H1 (cell line): ENCODE measurements at regions not wholly inside any gene's neighbourhood (a gene's known extent, or its start where the extent isn't known, plus 50 kb on each side); places are given as distances from the start of the nearest gene placed in this dataset.
"Not testable (repeated sequence)": the region's sequence is repeated elsewhere in the genome, so short reads cannot be mapped to it uniquely, and the experiment has no call there.

Experiments
- CTCF ChIA-PET: fragments of 300-600 bp; sonication (Branson Sonifier 250); formaldehyde crosslinking; loops from one replicate; lab custom pipeline; 2021; ENCODE audit not compliant: partially characterized antibody; lab: Charles Lee
- POLR2A ChIA-PET: fragments of 300-600 bp; sonication (Branson Sonifier 250); formaldehyde crosslinking; loops from one replicate; lab custom pipeline; 2021; ENCODE audit warnings: inconsistent platforms; ENCODE audit not compliant: partially characterized antibody; lab: Charles Lee
- DNase-seq, 2 experiments: peaks; one replicate each; pipeline versions ENCODE4 v3.0.0 to v3.0.0-alpha.2; 2010 to 2022; ENCODE audit warnings: low spot score in 2 of 2, low read depth in 1 of 2, mixed read lengths in 1 of 2
- FAIRE-seq: peaks from 2 replicates; lab custom pipeline; 2011; peaks lifted over from hg19 to GRCh38; lab: Jason Lieb, UNC
- H2AFZ ChIP-seq: 2 replicates; pipeline ENCODE4 v1.8.1; 2012; ENCODE audit warnings: low read length, inconsistent platforms
- H2AK5ac ChIP-seq: 2 replicates; pipeline ENCODE4 v1.6.1; 2013; ENCODE audit warnings: low read depth, low read length
- H2BK120ac ChIP-seq: replicated peaks from 2 replicates; pipeline ENCODE3; 2013; ENCODE audit warnings: low read depth, low read length, inconsistent platforms
- H2BK12ac ChIP-seq: 2 replicates; pipeline ENCODE4 v1.6.1; 2013; ENCODE audit warnings: low read depth, low read length
- H2BK15ac ChIP-seq: 2 replicates; pipeline ENCODE4 v1.6.1; 2013; ENCODE audit warnings: low read length
- H2BK20ac ChIP-seq: 2 replicates; pipeline ENCODE4 v1.6.1; 2013; ENCODE audit warnings: low read length
- H2BK5ac ChIP-seq: 2 replicates; pipeline ENCODE4 v1.6.1; 2013; ENCODE audit warnings: low read depth, low read length
- H3K14ac ChIP-seq: 2 replicates; pipeline ENCODE4 v1.6.1; 2013; ENCODE audit warnings: inconsistent platforms; ENCODE audit not compliant: insufficient read length
- H3K18ac ChIP-seq: 2 replicates; pipeline ENCODE4 v1.6.1; 2013; ENCODE audit warnings: low read length; ENCODE audit errors: extremely low read depth
- H3K23ac ChIP-seq: 2 replicates; pipeline ENCODE4 v1.6.1; 2013; ENCODE audit warnings: inconsistent platforms; ENCODE audit not compliant: insufficient read length
- H3K23me2 ChIP-seq: 2 replicates; pipeline ENCODE4 v1.6.1; 2013; ENCODE audit warnings: low read depth, low read length
- H3K27ac ChIP-seq: 2 replicates; pipeline ENCODE4 v1.6.1; 2011; ENCODE audit warnings: low read depth, low read length, inconsistent platforms
- H3K27me3 ChIP-seq, 4 experiments: replicated peaks in 1 of 4; 1 replicate in 1 of 4; 2 replicates in 3 of 4; pipeline versions ENCODE4 v1.6.1 to v1.8.1; 2011 to 2013; ENCODE audit warnings: low read length in 3 of 4, mild to moderate bottlenecking in 3 of 4, inconsistent platforms in 2 of 4, mixed read lengths in 2 of 4, moderate library complexity in 1 of 4; ENCODE audit not compliant: control insufficient read depth in 3 of 4, insufficient read depth in 3 of 4; ENCODE audit errors: extremely low read depth in 1 of 4
- H3K36me3 ChIP-seq, 4 experiments: 2 replicates each; pipeline versions ENCODE4 v1.6.1 to v1.8.1; 2011 to 2013; ENCODE audit warnings: mild to moderate bottlenecking in 4 of 4, low read length in 3 of 4, moderate library complexity in 2 of 4, control low read depth in 1 of 4, inconsistent platforms in 1 of 4; ENCODE audit not compliant: insufficient read depth in 4 of 4, control insufficient read depth in 2 of 4
- H3K4ac ChIP-seq: replicated peaks from 2 replicates; pipeline ENCODE3; 2013; ENCODE audit warnings: low read length, low read depth, mixed read lengths, inconsistent platforms; ENCODE audit not compliant: insufficient read length
- H3K4me1 ChIP-seq, 4 experiments: replicated peaks in 1 of 4; 1 replicate in 1 of 4; 2 replicates in 3 of 4; pipeline versions ENCODE4 v1.6.1 to v1.8.1; 2011 to 2013; ENCODE audit warnings: low read length in 3 of 4, inconsistent platforms in 2 of 4, mixed read lengths in 1 of 4; ENCODE audit not compliant: insufficient read depth in 4 of 4, control insufficient read depth in 3 of 4
- H3K4me2 ChIP-seq, 2 experiments: 2 replicates each; pipeline versions ENCODE4 v1.6.1 to v1.8.1; 2011 to 2013; ENCODE audit warnings: low read depth in 2 of 2, low read length in 2 of 2, control low read depth in 1 of 2, inconsistent platforms in 1 of 2, mild to moderate bottlenecking in 1 of 2; ENCODE audit not compliant: insufficient read depth in 1 of 2
- H3K4me3 ChIP-seq, 4 experiments: fragments of 200-600, 300-600 bp in 1 of 4; sonication (generic), shearing (Covaris generic), sonication (Bioruptor Twin) in 1 of 4; 2 replicates each; pipeline versions ENCODE4 v1.5.1 to v1.8.1; 2011 to 2016; ENCODE audit warnings: low read length in 4 of 4, low read depth in 3 of 4, control low read depth in 2 of 4, inconsistent platforms in 2 of 4, mild to moderate bottlenecking in 2 of 4, mixed read lengths in 1 of 4, moderate library complexity in 1 of 4; ENCODE audit not compliant: insufficient read depth in 2 of 4; ENCODE audit errors: extremely low read depth in 1 of 4
- H3K56ac ChIP-seq: replicated peaks from 2 replicates; pipeline ENCODE3; 2013; ENCODE audit warnings: low read depth, mild to moderate bottlenecking, mixed read lengths, low read length, inconsistent platforms; ENCODE audit not compliant: insufficient read length
- H3K79me1 ChIP-seq: 2 replicates; pipeline ENCODE4 v1.6.1; 2013; ENCODE audit warnings: low read depth, low read length, control low read depth
- H3K79me2 ChIP-seq, 2 experiments: 2 replicates each; pipeline versions ENCODE4 v1.6.1 to v1.8.1; 2012 to 2013; ENCODE audit warnings: low read length in 2 of 2, mild to moderate bottlenecking in 2 of 2, inconsistent platforms in 1 of 2; ENCODE audit not compliant: insufficient read depth in 2 of 2, control insufficient read depth in 1 of 2
- H3K9ac ChIP-seq, 4 experiments: replicated peaks in 1 of 4; 1 replicate in 1 of 4; 2 replicates in 3 of 4; pipeline versions ENCODE4 v1.6.1 to v1.8.1; 2011 to 2013; ENCODE audit warnings: low read depth in 3 of 4, low read length in 3 of 4, control low read depth in 2 of 4, mild to moderate bottlenecking in 2 of 4, moderate library complexity in 2 of 4, inconsistent platforms in 1 of 4; ENCODE audit errors: extremely low read depth in 1 of 4
- H3K9me3 ChIP-seq, 2 experiments: 2 replicates each; pipeline versions ENCODE4 v1.6.1 to v1.8.1; 2012 to 2013; ENCODE audit warnings: mild to moderate bottlenecking in 2 of 2, moderate library complexity in 2 of 2, control low read depth in 1 of 2, inconsistent platforms in 1 of 2, low read depth in 1 of 2, low read length in 1 of 2, mixed read lengths in 1 of 2; ENCODE audit not compliant: insufficient read depth in 2 of 2
- H4K20me1 ChIP-seq, 2 experiments: replicated peaks in 1 of 2; 2 replicates each; pipeline versions ENCODE3 to v1.8.1; 2011 to 2013; ENCODE audit warnings: inconsistent platforms in 2 of 2, low read length in 2 of 2, mild to moderate bottlenecking in 1 of 2; ENCODE audit not compliant: insufficient read depth in 2 of 2, control insufficient read depth in 1 of 2
- H4K5ac ChIP-seq: 2 replicates; pipeline ENCODE4 v1.6.1; 2013; ENCODE audit warnings: low read length, low read depth, mixed read lengths, inconsistent platforms; ENCODE audit not compliant: insufficient read length
- H4K8ac ChIP-seq: 2 replicates; pipeline ENCODE4 v1.8.0; 2013; ENCODE audit warnings: mild to moderate bottlenecking, moderate library complexity, low read length, inconsistent platforms; ENCODE audit not compliant: insufficient read depth; ENCODE audit errors: extremely low read depth
- H4K91ac ChIP-seq: replicated peaks from 2 replicates; pipeline ENCODE3; 2013; ENCODE audit warnings: low read length, mixed read lengths, inconsistent platforms; ENCODE audit not compliant: insufficient read length
- WGBS, 2 experiments: shearing (Covaris generic) in 1 of 2; methylation state at CpG; one replicate each; pipeline versions ENCODE4 v1.1.6 to v1.1.7; 2013 to 2015; ENCODE audit warnings: low lambda C conversion rate in 2 of 2, mixed read lengths in 2 of 2, inconsistent platforms in 1 of 2, low coverage in 1 of 2, missing lambda C conversion rate in 1 of 2; ENCODE audit not compliant: insufficient replicate concordance in 2 of 2, insufficient coverage in 1 of 2, insufficient read length in 1 of 2; ENCODE audit errors: extremely low coverage in 1 of 2, missing lambda C conversion rate in 1 of 2; 5-methylcytosine and 5-hydroxymethylcytosine counted together

- H2AFZ ChIP-seq, H2AK5ac ChIP-seq, H4K5ac ChIP-seq, H3K23ac ChIP-seq, H3K4ac ChIP-seq, H2BK20ac ChIP-seq, H3K9me3 ChIP-seq, H4K91ac ChIP-seq, H3K18ac ChIP-seq, H2BK5ac ChIP-seq, H3K4me2 ChIP-seq, H3K9ac ChIP-seq, H3K14ac ChIP-seq, H4K20me1 ChIP-seq, H3K27me3 ChIP-seq, H2BK12ac ChIP-seq, H3K27ac ChIP-seq, H3K36me3 ChIP-seq, FAIRE-seq, H3K56ac ChIP-seq, POLR2A ChIA-PET, H3K23me2 ChIP-seq, H2BK15ac ChIP-seq, H3K79me2 ChIP-seq, H3K4me3 ChIP-seq, H2BK120ac ChIP-seq, H3K4me1 ChIP-seq, H4K8ac ChIP-seq, H3K79me1 ChIP-seq, DNase-seq: not testable (repeated sequence)
- 99% methylated on average over 5 of the region's 5 CpGs; no CpG with 5 or more reads in 1 of the 2 experiments for WGBS, 2 experiments
- CTCF ChIA-PET = interaction anchor here (1.8 kb wide), 1 partner anchor 16 kb away, joined by 6 read pairs; no protein-coding TSS in a partner anchor
Observed at GRCh38 chr2:100714396-100715010, 105.4 kb upstream of the NPAS2 start.

DNA sequence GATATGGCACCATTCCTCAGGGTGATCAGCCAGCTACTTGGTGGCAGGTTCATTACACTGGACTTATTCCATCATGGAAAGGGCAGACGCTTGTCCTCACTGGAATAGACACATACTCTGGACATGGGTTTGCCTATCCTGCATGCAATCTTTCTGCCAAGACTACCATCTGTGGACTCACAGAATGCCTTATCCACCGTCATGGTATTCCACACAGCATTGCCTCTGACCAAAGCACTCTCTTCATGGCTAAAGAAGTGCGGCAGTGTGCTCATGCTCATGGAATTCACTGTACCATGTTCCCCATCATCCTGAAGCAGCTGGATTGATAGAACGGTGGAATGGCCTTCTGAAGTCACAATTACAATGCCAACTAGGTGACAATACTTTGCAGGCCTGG is 104.1 kb upstream of the NPAS2 start:
- H3K79me1 ChIP-seq, H3K9ac ChIP-seq, H3K14ac ChIP-seq, H3K79me2 ChIP-seq, CTCF ChIA-PET, H3K18ac ChIP-seq, H4K20me1 ChIP-seq, H2BK120ac ChIP-seq, H4K8ac ChIP-seq, FAIRE-seq, H2BK20ac ChIP-seq, H3K36me3 ChIP-seq, H2BK5ac ChIP-seq, H2AK5ac ChIP-seq, H3K27me3 ChIP-seq, H3K4ac ChIP-seq, H4K91ac ChIP-seq, H2BK12ac ChIP-seq, H3K56ac ChIP-seq, H3K9me3 ChIP-seq, H3K27ac ChIP-seq, H2BK15ac ChIP-seq, H3K23ac ChIP-seq, H3K23me2 ChIP-seq, H3K4me2 ChIP-seq, POLR2A ChIA-PET, H2AFZ ChIP-seq, DNase-seq, H3K4me3 ChIP-seq, H4K5ac ChIP-seq, H3K4me1 ChIP-seq: not testable (repeated sequence)
- WGBS, 2 experiments = 87% methylated on average over 4 of the region's 4 CpGs; no CpG with 5 or more reads in 1 of the 2 experiments
